ENCODE measurements at regions not wholly inside any gene's neighbourhood (a gene's known extent, or its start where the extent isn't known, plus 50 kb on each side); places are given as distances from the start of the nearest gene placed in this dataset.

DNA sequence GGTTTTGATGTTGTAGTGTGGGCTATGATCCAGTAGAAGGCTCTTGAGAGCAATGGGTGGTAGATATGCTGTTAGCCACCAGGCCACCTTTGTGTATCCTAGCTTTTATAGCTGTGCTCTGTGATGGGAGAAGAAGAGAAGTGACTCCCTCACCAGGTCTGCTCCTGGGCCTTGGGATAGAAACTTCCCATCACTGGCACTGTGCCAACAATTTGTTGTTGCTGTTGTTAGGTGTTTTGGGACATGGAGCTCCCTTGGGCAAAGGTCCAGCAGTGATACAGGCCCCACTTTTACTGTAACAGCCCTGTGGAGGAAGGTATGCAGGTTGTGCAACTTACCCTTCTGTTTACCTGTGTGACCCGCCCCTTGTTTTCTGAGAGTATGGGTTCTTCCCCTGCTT is 570.9 kb upstream of the GRIN3A start:
- TF ChIP-seq, protein P1, sequence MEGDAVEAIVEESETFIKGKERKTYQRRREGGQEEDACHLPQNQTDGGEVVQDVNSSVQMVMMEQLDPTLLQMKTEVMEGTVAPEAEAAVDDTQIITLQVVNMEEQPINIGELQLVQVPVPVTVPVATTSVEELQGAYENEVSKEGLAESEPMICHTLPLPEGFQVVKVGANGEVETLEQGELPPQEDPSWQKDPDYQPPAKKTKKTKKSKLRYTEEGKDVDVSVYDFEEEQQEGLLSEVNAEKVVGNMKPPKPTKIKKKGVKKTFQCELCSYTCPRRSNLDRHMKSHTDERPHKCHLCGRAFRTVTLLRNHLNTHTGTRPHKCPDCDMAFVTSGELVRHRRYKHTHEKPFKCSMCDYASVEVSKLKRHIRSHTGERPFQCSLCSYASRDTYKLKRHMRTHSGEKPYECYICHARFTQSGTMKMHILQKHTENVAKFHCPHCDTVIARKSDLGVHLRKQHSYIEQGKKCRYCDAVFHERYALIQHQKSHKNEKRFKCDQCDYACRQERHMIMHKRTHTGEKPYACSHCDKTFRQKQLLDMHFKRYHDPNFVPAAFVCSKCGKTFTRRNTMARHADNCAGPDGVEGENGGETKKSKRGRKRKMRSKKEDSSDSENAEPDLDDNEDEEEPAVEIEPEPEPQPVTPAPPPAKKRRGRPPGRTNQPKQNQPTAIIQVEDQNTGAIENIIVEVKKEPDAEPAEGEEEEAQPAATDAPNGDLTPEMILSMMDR (IDR thresholded peaks at IDR 0.05): no peak
- no peak for TF ChIP-seq ZFX (IDR thresholded peaks at IDR 0.05; ENCODE audit: borderline replicate concordance)
